HepG2 (cell line): ENCODE measurements at regions not wholly inside any gene's neighbourhood (a gene's known extent, or its start where the extent isn't known, plus 50 kb on each side); places are given as distances from the start of the nearest gene placed in this dataset.
"Not testable (repeated sequence)": the region's sequence is repeated elsewhere in the genome, so short reads cannot be mapped to it uniquely, and the experiment has no call there.

Experiments used
- ATAC-seq: fragments of 200-7000 bp; cut with Tn5 transposase; 3 replicates; pipeline ENCODE4 v1.9.1; 2020; ENCODE audit warnings: mild to moderate bottlenecking, moderate library complexity
- BruUV-seq: library from RNA; stranded (reverse); fragments of 400-500 nt; replicated peaks from 2 replicates; lab custom pipeline; 2021; lab: Mats Ljungman, UMichigan
- CTCF ChIA-PET: fragments of 300-600 bp; formaldehyde crosslinking; extraction: SDS; loops from one replicate; lab custom pipeline; 2021; ENCODE audit warnings: low total read pairs, inconsistent platforms, low intra/inter-chr PET ratio; lab: Yijun Ruan, JAX
- POLR2A ChIA-PET: fragments of 350-600 bp; sonication (Branson Sonifier 250); formaldehyde crosslinking; loops from one replicate; lab custom pipeline; 2020; ENCODE audit warnings: antibody characterized with exemption, inconsistent platforms; lab: Yijun Ruan, JAX
- DNase-seq: peaks from one replicate; pipeline ENCODE4 v3.0.0-alpha.2; 2015; ENCODE audit warnings: low spot score
- FAIRE-seq: peaks from 3 replicates; lab custom pipeline; 2011; peaks lifted over from hg19 to GRCh38; lab: Jason Lieb, UNC
- H2AFZ ChIP-seq: one replicate; pipeline ENCODE4 v1.6.1; 2011; ENCODE audit warnings: low read length, inconsistent platforms
- H3K27ac ChIP-seq: fragments of 300-600 bp; 3 replicates; pipeline ENCODE4 v1.8.0; 2011; ENCODE audit warnings: mixed run types, mild to moderate bottlenecking, mixed read lengths, low read length, inconsistent platforms; ENCODE audit not compliant: insufficient read depth; ENCODE audit errors: extremely low read length
- H3K27me3 ChIP-seq, 2 experiments: fragments of 200-600 bp in 1 of 2; 2 replicates in 1 of 2; 3 replicates in 1 of 2; pipeline versions ENCODE4 v1.6.0 to v1.8.0; 2011; ENCODE audit warnings: low read length in 2 of 2, mild to moderate bottlenecking in 2 of 2, moderate library complexity in 2 of 2, inconsistent platforms in 1 of 2; ENCODE audit not compliant: insufficient read depth in 2 of 2, control insufficient read depth in 1 of 2
- H3K36me3 ChIP-seq, 2 experiments: fragments of 200-600 bp in 1 of 2; replicated peaks in 1 of 2; 2 replicates in 1 of 2; 3 replicates in 1 of 2; pipeline versions ENCODE4 v1.5.1 to v1.8.0; 2011; ENCODE audit warnings: low read length in 2 of 2, inconsistent platforms in 1 of 2; ENCODE audit not compliant: insufficient read depth in 2 of 2, control insufficient read depth in 1 of 2
- H3K4me1 ChIP-seq: 2 replicates; pipeline ENCODE4 v1.5.1; 2012; ENCODE audit warnings: low read length, inconsistent platforms; ENCODE audit not compliant: insufficient read depth
- H3K4me2 ChIP-seq: 2 replicates; pipeline ENCODE4 v1.6.0; 2011; ENCODE audit warnings: low read depth, low read length, inconsistent platforms
- H3K4me3 ChIP-seq, 3 experiments: fragments of 200-600 bp in 1 of 3; sonication (generic), shearing (Covaris generic) in 1 of 3; replicated peaks in 1 of 3; 2 replicates each; pipeline ENCODE4 v1.5.1; 2011 to 2016; ENCODE audit warnings: low read length in 3 of 3, inconsistent platforms in 2 of 3, low read depth in 2 of 3, mild to moderate bottlenecking in 2 of 3, control low read depth in 1 of 3, mixed read lengths in 1 of 3; ENCODE audit not compliant: insufficient read depth in 1 of 3
- H3K79me2 ChIP-seq: one replicate; pipeline ENCODE4 v1.6.1; 2011; ENCODE audit warnings: low read length, inconsistent platforms; ENCODE audit not compliant: insufficient read depth
- H3K9ac ChIP-seq: 2 replicates; pipeline ENCODE4 v1.6.0; 2011; ENCODE audit warnings: mild to moderate bottlenecking, low read depth, low read length, inconsistent platforms; ENCODE audit not compliant: insufficient read depth
- H3K9me3 ChIP-seq: 2 replicates; pipeline ENCODE4 v1.5.1; 2012; ENCODE audit warnings: mild to moderate bottlenecking, low read length
- H4K20me1 ChIP-seq: 2 replicates; pipeline ENCODE4 v1.6.0; 2011; ENCODE audit warnings: inconsistent platforms, mild to moderate bottlenecking, low read length, moderate library complexity; ENCODE audit not compliant: insufficient read depth
- FOXP1 ChIP-seq, 2 experiments: fragments of 450-650 bp in 1 of 2; IDR thresholded peaks; 2 replicates each; pipeline ENCODE4 v1.6.1; 2017 to 2018; ENCODE audit warnings: antibody characterized with exemption in 1 of 2
- ZNF138 ChIP-seq: sonication (generic); formaldehyde crosslinking; IDR thresholded peaks from 2 replicates; pipeline ENCODE4 v1.5.0; 2020; ENCODE audit warnings: mild to moderate bottlenecking, low read depth, missing genetic modification reagents
- WGBS: methylation state at CpG from one replicate; pipeline ENCODE4 v1.1.6; 2017; ENCODE audit warnings: low lambda C conversion rate; 5-methylcytosine and 5-hydroxymethylcytosine counted together
- in situ Hi-C: cut with HindIII; loops from 2 replicates; pipeline ENCODE4 v1.10.0; 2017; ENCODE audit warnings: low pct_unique_long_range_greater_than_20kb; ENCODE audit not compliant: extremely low pct_ligation_motif_present
- intact Hi-C: fragments of 100-400 bp; cut with micrococcal nuclease; formaldehyde crosslinking; loops from one replicate; pipeline ENCODE4 v1.10.0; 2022; ENCODE audit not compliant: unreplicated experiment
- TF ChIP-seq, protein P1 (sequence below): sonication (generic); formaldehyde crosslinking; IDR thresholded peaks from 2 replicates; pipeline ENCODE4 v1.5.0; 2020; ENCODE audit warnings: mild to moderate bottlenecking, missing genetic modification reagents, moderate library complexity

DNA sequence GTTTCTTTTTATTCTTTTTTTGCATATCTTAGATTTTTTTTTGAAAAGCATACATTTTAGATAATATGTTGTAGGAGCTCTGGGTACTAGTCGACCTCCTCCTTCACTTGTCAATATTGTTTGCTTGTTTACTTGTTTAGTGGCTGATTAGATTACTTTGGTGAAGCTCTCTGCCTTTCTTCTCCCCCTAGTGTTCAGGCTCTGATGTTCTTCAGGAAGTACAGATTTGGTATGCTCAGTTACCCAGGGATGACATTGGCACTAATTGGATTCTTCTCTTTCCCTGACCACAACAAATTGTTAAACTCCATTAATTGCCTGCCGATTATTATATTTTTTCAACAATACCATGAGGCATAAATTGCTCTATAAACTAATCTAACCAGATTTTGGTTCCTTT lies 491.2 kb downstream of the SUCLG1 start:
- WGBS = 2% methylated on average over 2 of the region's 2 CpGs
- Histone ChIP-seq H3K4me3 (no peak overlapping the region), H3K4me2 (no peak overlapping the region), H3K79me2 (no peaks in the 10 kb centered on the region), H3K9ac (no peak overlapping the region), H3K9me3 (no peaks in the 10 kb centered on the region), H3K27me3 (no peaks in the 10 kb centered on the region; a peak in 1 of 5 replicates), H3K27ac (no peak overlapping the region), H4K20me1 (no peaks in the 10 kb centered on the region), H2AFZ (no peak overlapping the region), H3K4me1 (no peaks in the 10 kb centered on the region), H3K36me3 (no peaks in the 10 kb centered on the region)
- ATAC-seq = peak; percentile 48
- no peak for DNase-seq
- CTCF ChIA-PET = no interaction called here
- intact Hi-C loops = no loop called here
- no peak for FAIRE-seq
- in situ Hi-C loops = no loop called here
- TF ChIP-seq FOXP1 (IDR thresholded peaks at IDR 0.05) = no peak
- peak; percentile 14; the same call in 1 of the 2 replicates for TF ChIP-seq FOXP1 (CRISPR knock-in tag; IDR thresholded peaks at IDR 0.05)
- TF ChIP-seq, protein P1, sequence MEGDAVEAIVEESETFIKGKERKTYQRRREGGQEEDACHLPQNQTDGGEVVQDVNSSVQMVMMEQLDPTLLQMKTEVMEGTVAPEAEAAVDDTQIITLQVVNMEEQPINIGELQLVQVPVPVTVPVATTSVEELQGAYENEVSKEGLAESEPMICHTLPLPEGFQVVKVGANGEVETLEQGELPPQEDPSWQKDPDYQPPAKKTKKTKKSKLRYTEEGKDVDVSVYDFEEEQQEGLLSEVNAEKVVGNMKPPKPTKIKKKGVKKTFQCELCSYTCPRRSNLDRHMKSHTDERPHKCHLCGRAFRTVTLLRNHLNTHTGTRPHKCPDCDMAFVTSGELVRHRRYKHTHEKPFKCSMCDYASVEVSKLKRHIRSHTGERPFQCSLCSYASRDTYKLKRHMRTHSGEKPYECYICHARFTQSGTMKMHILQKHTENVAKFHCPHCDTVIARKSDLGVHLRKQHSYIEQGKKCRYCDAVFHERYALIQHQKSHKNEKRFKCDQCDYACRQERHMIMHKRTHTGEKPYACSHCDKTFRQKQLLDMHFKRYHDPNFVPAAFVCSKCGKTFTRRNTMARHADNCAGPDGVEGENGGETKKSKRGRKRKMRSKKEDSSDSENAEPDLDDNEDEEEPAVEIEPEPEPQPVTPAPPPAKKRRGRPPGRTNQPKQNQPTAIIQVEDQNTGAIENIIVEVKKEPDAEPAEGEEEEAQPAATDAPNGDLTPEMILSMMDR = peak; percentile 14; the same call in 1 of the 2 replicates
- TF ChIP-seq ZNF138 = no peak
- BruUV-seq = no TSS peak
- POLR2A ChIA-PET = no interaction called here

DNA sequence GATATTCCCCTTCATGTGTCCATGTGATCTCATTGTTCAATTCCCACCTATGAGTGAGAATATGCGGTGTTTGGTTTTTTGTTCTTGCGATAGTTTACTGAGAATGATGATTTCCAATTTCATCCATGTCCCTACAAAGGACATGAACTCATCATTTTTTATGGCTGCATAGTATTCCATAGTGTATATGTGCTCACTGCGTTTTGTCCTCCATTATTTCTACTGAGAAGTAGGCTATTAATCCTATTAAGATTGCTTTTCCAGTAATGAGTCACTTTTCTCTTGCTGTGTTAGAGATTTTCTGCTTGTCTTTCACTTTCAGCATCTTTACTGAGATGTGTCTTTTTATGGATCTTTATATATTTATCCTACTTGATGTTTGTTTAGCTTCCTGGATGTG lies 492.1 kb downstream of the SUCLG1 start:
- H3K4me1 ChIP-seq, H3K4me3 ChIP-seq, ATAC-seq, DNase-seq, H4K20me1 ChIP-seq, intact Hi-C loops, H3K9ac ChIP-seq, BruUV-seq, H3K36me3 ChIP-seq, H3K27me3 ChIP-seq, H3K79me2 ChIP-seq, POLR2A ChIA-PET, FAIRE-seq, CTCF ChIA-PET, H3K9me3 ChIP-seq, H3K4me2 ChIP-seq, in situ Hi-C loops, H3K27ac ChIP-seq, H2AFZ ChIP-seq: not testable (repeated sequence)
- 62% methylated on average over 3 of the region's 3 CpGs for WGBS
